DMS79 treated with DMSO at 0.1 percent for 48 hours (cell line): ENCODE measurements at regions not wholly inside any gene's neighbourhood (a gene's known extent, or its start where the extent isn't known, plus 50 kb on each side); places are given as distances from the start of the nearest gene placed in this dataset.
"Not testable (repeated sequence)": the region's sequence is repeated elsewhere in the genome, so short reads cannot be mapped to it uniquely, and the experiment has no call there.

ENCODE experiments used
- DNase-seq: peaks from one replicate; lab custom pipeline; 2025; lab: John Stamatoyannopoulos, UW

- DNase-seq: no peak
These were observed 510.6 kb upstream of the RAB6C start for GRCh38 chr2:129468879-129469278.

- DNase-seq: no peak
These were observed 510.1 kb upstream of the RAB6C start for GRCh38 chr2:129469389-129469788.

GRCh38 chr2:129469871-129470270, 509.6 kb upstream of the RAB6C start:
- DNase-seq: no peak

- no peak for DNase-seq
These were observed 500.5 kb upstream of the RAB6C start for GRCh38 chr2:129478902-129479517.

GRCh38 chr2:129479892-129480291, 499.6 kb upstream of the RAB6C start:
- no peak for DNase-seq

GRCh38 chr2:129480790-129481189, 498.7 kb upstream of the RAB6C start:
- DNase-seq: no peak

GRCh38 chr2:129481306-129482219, 497.9 kb upstream of the RAB6C start:
- no peak for DNase-seq

GRCh38 chr2:129482626-129483025, 496.8 kb upstream of the RAB6C start:
- DNase-seq: no peak

- DNase-seq: no peak
These were observed 496.1 kb upstream of the RAB6C start for GRCh38 chr2:129483366-129483765.

- DNase-seq: no peak
These were observed 494.2 kb upstream of the RAB6C start for GRCh38 chr2:129484999-129485897.

- no peak for DNase-seq
These were observed 491.1 kb upstream of the RAB6C start for GRCh38 chr2:129488376-129488775.

GRCh38 chr2:129490641-129491040, 488.8 kb upstream of the RAB6C start:
- DNase-seq: no peak

- no peak for DNase-seq
These were observed 488.2 kb upstream of the RAB6C start for GRCh38 chr2:129491308-129491707.

- DNase-seq: no peak
These were observed 486.9 kb upstream of the RAB6C start for GRCh38 chr2:129492548-129492947.

GRCh38 chr2:129499747-129500146, 479.7 kb upstream of the RAB6C start:
- DNase-seq: no peak

- DNase-seq: no peak
These were observed 476.7 kb upstream of the RAB6C start for GRCh38 chr2:129502781-129503180.

GRCh38 chr2:129504646-129505045, 474.8 kb upstream of the RAB6C start:
- DNase-seq: no peak

GRCh38 chr2:129518937-129519336, 460.5 kb upstream of the RAB6C start:
- DNase-seq: no peak

- DNase-seq: not testable (repeated sequence)
These were observed 447.3 kb upstream of the RAB6C start for GRCh38 chr2:129532158-129532557.

GRCh38 chr2:129548880-129549279, 430.6 kb upstream of the RAB6C start:
- no peak for DNase-seq

GRCh38 chr2:129550536-129550935, 428.9 kb upstream of the RAB6C start:
- no peak for DNase-seq

- DNase-seq: no peak
These were observed 425.1 kb upstream of the RAB6C start for GRCh38 chr2:129554373-129554772.
